Kasumi-1 (cell line): ENCODE measurements at regions not wholly inside any gene's neighbourhood (a gene's known extent, or its start where the extent isn't known, plus 50 kb on each side); places are given as distances from the start of the nearest gene placed in this dataset.

ENCODE experiments used
- DNase-seq, 2 experiments: peaks; one replicate each; lab custom pipeline; 2025; lab: John Stamatoyannopoulos, UW

- no peak for DNase-seq
These were observed 404.5 kb downstream of the INHBA start for GRCh38 chr7:41298409-41298808.

DNA sequence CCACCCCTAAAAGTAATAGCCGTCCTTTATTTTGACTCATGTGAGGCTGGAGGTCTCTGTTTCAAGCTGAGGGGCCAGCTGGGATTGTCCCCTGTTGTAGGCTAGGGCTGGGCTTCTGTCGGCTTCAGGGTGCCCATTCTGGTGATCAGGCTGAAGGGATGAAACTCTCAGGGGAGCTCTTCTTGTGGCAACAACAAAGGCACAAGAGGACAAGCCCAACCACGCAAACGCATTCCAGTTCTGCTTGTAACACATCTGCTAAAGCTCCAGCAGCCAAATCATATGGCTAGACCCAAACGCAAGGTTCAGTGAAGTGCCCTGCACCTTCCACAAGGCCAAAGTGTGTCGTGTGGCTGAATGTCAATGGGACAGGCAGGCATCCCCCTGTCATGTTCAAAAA is 405.7 kb downstream of the INHBA start:
- DNase-seq: no peak

DNA sequence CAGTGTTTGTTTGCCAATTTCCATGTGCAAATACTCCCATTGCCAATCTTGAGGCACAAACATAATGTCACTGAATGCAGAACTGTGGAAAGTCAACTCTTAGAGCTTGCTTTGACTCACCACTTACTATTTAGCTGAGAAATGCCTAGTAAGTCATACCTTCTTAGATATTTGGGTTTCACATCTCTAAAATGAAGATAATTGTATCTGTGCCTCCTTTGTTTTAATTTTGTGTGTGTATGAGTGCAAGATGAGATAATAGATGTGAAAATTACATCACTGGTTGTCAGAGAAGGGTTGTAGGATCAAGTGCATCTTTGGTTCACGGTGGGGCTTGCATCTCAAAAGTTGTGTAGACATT is 407.5 kb downstream of the INHBA start:
- no peak for DNase-seq

GRCh38 chr7:41294556-41295454 is 408.1 kb downstream of the INHBA start:
- DNase-seq: no peak

DNA sequence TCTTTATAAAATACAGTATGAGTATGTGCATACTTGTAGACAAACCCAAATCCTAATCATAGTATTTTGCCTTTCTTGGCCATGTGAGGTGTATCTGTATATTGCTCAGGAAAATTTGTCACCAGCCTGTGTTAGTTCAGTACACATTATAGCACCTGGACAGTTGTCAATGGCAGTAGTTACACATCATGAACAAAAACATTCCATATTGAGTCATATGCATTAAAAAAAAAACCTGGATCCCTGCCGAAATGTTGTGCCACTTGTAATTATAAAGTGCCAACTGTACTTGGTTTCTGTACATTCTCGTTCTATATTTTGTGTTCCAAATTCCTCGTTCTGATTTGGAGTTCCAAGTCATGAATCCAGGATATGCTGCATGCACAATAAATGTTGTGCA is 410.4 kb downstream of the INHBA start:
- DNase-seq: no peak

GRCh38 chr7:41287559-41288335 is 415.1 kb downstream of the INHBA start:
- no peak for DNase-seq

DNA sequence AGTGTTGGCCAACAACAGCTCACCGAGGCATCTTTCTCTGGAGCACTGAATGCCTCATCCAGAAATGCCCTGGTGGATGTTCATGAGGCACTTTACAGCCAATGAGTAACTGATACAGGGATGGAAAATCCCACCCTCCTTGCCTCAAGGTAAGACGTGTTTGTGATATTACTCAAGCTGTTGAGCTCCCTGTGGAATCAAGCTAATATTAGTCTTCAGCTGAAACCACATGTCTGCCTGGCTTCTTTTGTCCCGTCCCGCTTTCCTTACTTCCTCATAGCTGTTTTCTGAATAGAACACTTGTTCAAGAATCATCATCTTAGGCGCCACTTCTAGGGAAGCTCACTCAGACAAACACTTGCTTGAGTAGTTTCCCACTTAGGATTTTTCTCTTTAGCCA is 422.4 kb downstream of the INHBA start:
- no peak for DNase-seq

- DNase-seq: peak; percentile 11 to 32
These were observed 425.3 kb downstream of the INHBA start for GRCh38 chr7:41277561-41277960.

GRCh38 chr7:41275255-41275654 is 427.6 kb downstream of the INHBA start:
- no peak for DNase-seq

DNA sequence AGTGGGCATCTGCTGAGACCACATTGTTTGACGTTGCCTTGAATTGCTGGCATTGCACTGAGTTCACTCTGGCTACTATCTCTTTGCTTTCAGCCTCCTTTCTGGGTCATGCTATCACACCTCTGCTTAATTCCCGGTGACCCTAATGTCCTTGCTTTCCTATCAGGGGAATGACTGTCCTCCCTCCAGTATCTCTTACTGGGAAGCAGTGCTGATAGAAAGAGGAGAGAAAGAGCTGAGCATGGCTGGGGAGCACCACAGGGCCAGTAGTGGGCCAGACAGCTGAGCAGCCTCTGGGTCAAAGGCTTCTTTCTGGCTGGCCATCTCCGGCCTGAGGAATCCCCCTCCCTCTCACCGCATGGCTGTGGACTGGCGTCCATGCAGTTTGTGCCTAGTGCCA is 428.7 kb downstream of the INHBA start:
- no peak for DNase-seq

GRCh38 chr7:41272664-41273063 is 430.2 kb downstream of the INHBA start:
- DNase-seq: no peak

DNA sequence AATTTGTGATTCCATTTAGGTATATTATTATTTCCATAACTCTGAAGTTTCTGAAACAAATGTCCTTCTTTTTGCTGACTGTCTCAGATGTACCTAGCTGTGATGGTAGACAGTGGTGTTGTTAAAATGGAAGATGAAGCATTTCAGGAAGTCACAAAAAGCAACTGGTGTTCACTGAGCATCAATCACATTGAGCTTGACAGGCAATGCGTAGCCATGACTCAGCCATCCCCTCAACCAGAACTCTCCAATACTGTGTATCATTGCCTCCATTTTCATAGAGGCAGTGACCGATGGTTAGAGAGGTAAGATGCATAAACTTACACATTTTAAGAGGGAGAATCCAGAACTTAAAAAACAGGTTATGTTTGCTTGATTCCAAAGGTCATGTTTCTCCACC is 434.0 kb downstream of the INHBA start:
- no peak for DNase-seq

GRCh38 chr7:41261080-41261479 is 441.8 kb downstream of the INHBA start:
- no peak for DNase-seq

DNA sequence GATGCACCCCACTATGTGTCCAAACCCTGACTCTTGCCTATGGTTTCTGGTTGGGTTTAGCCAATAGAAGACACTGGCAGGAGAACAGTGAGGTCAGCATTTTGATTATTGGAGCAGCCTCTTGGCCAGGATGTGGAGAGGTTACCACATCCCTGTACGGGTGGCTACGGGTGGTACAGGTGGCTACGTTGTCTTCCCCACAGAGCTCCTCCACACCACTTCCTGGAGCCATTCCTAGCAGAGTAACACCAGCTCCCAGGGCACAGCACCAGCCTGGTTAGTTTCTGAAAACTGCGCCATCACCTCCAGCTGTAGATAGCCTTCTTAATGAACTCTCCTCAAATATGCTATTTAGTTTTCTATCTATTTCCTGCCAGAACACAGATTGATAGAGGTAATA is 445.2 kb downstream of the INHBA start:
- no peak for DNase-seq

- no peak for DNase-seq
These were observed 446.5 kb downstream of the INHBA start for GRCh38 chr7:41256186-41256945.

GRCh38 chr7:41255716-41256115 is 447.2 kb downstream of the INHBA start:
- no peak for DNase-seq

DNA sequence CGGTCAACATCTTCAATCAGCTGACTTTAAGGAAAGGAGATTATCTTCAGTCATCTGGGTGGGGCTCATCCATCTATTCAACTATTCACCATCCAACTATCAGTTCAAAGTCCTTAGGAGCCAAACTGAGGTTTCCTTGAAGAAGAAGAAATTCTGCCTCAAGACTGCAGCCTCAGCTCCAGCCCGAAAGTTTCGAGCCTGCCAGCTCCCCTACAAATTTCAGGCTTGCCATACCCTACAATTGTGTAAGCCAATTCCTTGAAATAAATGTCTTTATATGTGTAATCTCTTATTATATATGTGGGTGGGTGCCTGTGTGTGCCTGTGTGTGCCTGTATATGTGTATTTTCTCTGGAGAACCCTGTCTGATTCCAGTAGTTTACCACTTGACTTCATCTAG is 447.8 kb downstream of the INHBA start:
- DNase-seq: no peak

DNA sequence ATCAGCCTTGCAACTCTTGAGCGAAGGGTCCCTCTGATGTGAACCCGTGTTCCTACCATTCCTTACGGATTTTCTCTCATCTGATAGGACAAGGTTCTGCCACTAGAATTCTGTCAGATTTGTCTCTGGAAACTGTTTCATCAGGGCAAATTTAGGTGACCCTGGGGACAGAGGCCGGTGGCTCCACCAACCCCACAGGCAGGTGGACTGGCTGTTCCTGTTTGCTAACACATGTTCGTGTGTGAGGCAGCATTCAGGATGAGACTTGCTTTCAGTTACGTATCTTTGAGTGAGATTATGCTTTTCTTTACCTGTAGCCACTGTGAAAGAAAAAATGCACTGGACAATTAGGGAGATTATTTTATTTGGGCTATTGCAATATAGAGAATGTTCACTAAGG is 449.9 kb downstream of the INHBA start:
- no peak for DNase-seq

DNA sequence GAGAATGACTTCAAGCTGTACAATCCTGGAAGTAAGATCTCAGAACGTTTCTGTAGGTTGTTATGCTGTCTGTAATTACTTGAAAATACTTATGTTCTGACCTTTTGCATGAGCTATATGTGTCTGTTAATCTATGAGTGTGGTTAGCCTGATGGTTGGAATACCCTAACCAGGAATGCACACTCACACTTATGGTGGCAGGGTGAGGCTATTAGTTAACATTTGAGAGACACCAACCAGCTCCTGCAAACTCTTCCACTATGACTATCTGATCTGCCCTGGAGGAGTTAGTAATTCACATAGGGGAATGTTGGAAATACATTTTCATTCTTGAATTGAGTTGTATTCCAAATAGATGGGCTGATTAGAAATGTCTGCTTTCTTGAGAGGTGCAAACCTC is 450.3 kb downstream of the INHBA start:
- no peak for DNase-seq

DNA sequence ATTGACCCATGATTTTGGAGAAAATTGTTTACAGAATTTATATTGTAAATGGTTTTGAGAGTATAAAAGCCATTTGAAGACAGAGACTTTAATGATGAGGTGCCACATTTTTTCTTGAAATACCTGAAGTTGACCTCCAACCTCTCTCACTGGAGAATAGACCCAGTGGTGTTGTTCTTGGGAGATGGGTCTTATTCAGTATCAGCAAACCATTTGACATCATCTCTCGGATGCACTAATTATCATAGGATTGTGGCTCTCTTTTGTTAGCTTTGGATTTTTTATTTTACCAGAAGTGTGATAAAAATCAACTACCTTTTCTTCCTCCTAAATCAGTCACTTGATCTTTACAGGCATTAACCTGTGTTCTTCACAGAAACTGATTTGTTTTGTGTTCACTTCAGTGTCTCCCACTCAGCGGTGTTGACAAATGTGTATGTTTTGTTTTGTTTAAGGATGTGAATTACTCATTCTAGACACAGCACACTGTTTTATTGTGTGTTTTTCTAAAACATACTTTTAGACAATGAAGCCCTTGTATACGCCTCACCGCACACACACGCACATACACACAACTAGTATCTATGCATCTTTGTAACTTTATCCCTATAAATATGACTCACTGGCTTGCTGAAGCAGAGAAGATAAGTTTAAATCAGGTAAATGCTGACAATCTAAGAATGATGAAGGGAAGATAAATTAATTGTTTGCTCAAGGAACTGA is 455.6 kb downstream of the INHBA start:
- no peak for DNase-seq

DNA sequence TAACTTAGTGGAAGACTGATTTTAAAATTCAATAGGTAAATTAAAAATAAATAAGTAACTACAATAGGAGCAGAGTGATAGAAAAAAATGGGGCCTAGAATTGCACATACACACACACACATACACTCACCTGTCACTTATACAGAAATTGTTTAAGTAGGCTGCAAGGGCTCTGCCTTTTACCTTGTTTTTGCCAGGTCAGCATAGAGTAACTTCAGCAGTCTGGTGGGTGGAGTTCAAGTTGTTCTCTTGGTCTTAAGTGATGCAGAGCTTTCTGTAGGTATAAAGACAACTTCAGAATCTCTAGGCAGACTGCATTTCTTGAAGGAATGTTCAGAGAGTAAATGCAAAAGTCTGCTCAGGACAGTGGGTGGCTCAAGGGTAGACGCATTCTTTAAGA is 457.0 kb downstream of the INHBA start:
- no peak for DNase-seq

GRCh38 chr7:41244246-41244645 is 458.6 kb downstream of the INHBA start:
- no peak for DNase-seq
